Stimulated activated CD8-positive, alpha-beta memory T cell treated with anti-CD3 and anti-CD28 coated beads, Interleukin-7, amount 100 ng/mL, for 1 hour (primary cell): ENCODE measurements at regions not wholly inside any gene's neighbourhood (a gene's known extent, or its start where the extent isn't known, plus 50 kb on each side); places are given as distances from the start of the nearest gene placed in this dataset.
"Not testable (repeated sequence)": the region's sequence is repeated elsewhere in the genome, so short reads cannot be mapped to it uniquely, and the experiment has no call there.

Experiments
- DNase-seq, 2 donors: peaks; one replicate each; pipeline ENCODE4 v3.0.0-alpha.2; 2020; ENCODE audit warnings: low read depth in 2 of 2

DNA sequence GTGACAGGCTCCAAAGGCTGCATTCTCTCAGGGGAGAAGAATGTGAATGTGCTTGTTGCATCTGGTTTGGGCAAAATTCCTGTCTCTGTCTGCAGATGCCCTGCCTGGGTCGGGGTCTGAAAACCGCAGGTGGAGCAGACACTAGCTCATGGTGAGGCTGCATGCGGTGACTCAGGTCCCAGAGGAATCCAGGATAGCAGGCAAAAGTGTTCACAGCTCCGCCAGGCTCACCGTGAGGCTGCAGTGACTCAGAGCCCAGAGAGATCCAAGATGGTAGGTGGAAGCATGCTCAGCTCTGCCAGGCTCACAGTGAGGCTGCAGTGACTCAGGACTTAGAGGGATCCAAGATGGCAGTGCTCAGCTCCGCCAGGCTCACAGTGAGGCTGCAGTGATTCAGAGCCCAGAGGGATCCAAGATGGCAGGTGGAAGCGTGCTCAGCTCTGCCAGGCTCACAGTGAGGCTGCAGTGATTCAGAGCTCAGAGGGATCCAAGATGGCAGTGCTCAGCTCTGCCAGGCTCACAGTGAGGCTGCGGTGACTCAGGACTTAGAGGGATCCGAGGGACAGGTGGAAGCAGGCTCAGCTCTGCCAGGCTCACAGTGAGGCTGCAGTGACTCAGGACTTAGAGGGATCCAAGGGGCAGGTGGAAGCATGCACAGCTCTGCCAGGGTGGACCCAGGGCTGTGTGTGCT is 200.5 kb downstream of the ACKR3 start:
- no peak for DNase-seq

DNA sequence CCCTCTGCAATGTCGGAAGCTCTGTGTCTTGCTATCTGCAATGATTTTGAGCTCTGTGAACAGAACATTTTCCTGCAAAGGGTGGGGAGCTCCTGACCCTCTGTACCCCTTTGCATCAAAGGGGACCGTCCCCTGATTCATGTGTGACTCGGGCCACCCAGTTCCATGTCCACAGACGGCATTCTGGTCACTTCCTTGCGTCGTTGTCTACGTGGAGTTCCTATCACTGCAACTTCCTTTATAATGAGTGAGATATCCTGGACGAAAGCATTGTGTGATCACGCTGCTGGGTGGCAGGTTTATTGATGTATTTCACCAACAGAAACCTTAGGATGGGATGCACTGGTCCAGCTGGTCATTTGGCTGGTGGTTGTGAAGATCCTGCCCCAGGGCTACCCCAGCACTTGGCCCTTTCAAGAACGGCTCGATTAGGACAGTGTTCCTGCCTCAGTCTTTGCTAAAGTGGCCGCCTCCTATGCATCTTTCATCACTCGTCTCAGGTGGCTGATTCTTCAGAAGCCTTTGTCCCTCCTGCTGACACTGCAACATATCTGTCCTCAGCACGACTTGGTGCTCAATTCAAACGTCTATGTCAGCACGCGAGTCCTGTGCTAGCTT is 202.7 kb downstream of the ACKR3 start:
- no peak for DNase-seq

DNA sequence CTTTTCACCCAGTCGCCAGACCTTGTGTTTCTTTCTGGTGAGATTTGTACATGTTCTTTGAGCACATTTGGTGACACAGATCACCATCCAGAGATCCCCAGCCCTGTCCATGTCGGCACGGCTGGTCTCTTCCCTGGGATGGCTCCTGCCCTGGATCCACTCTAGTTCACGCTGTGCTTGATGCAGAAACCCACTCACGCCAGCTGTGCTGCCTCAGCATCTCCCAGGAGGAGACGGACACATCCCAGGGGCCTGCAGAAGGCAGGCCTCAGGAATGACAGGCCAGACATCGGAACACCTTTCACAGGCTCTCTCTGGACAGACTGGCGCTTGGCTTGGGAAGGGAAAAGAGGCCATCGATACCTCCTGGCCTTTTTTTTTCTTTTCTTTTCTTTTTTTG is 203.6 kb downstream of the ACKR3 start:
- DNase-seq = no peak

DNA sequence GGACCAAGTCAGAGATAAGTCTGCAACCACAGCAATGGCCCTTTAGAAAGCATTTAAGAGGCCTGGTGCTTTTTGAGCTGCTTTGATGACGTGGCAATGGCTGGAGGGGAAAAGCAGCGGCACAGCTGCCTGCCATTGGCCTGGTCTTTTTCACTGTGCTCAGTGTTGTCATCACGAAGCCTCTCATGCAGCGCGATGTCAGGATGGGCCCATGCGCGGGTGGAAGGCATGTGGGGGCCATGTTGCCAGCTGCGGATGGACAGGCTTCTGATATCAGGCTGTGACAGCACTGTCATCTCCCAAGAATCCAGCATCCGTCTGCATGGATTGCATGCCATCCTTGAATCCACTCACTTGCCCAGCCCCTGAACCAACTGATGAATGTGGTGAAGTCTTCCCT is 204.5 kb downstream of the ACKR3 start:
- DNase-seq = no peak

DNA sequence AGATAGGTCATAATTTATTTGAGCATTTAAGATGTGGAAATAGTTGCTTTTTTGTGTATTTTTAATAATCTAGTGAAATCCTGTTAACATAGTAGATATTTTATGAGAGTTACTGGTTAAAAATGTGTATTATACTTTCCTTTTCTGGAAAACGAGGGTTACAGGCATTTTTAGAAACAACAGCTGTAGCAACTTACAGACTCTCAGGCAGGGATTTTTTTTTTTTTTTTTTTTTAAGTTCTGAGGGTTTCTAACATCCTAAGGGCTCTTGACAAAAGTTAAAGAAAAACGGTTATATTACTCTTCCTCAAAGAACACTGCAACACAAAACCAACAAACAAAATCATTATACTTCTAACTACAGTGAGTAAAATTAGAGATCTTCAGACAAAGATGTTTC is 205.9 kb downstream of the ACKR3 start:
- DNase-seq = no peak

DNA sequence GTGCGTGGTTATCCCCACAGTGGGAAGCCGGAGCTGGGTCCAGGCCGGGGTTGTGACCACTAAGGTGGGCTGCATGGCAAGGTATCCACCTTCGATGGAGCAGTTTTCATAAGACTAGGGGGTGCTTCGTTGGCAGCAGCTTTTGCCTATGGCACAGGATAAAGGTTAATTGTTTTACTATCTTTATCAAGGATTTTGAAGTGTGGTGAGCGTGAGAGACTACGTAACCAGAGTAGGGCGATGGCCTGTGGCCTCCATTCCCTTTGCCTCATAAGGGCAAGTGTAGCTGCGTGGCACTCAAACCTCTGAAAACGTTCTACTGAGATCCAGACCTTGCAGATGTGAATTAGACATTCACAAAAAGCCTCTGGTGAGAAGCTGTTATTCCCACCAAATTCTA is 206.6 kb downstream of the ACKR3 start:
- DNase-seq = no peak

DNA sequence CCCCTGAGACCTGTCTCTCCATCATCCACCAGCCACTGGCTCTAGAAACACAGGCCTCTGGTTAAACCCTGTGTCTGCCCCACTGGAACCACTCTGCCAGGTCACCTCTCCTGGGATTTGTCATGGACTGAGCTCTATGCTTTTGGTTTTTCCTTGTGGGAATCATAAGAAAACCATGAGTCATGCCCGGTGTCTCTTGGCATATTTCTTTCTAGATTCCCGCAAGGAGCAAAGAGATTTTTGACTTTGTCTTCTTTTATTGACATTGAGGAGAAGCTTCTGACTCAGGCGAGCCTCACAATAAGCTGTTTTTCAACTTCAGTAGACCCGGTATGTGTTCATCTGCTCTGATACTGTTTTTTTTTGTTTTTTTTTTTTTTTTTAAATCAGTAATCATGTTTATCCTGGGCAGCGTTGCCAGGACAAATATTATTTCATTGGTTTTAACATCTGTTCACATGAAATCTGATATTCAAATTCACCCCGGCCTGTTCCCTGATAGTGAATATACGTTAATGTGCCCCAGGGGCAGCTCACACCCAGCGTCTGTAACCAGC is 207.1 kb downstream of the ACKR3 start:
- no peak for DNase-seq

DNA sequence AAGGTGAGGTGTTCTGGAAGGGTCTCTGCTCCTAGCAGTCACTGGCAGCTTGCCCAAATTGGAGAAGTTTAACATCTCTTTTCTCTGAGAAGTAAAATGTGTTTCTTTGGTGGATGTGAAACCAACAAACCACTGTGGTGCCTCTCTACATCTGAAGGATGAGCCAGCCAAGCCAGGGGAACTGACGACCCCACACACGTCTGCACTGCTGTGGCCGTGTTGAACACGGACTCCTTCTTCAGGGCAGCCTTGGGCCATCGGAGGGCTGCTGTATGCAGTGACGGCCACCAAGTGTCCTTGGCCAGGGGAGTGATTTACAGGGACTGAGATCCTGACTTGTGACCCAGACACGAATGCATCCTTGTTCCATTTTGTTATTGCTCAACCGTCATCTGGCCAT is 207.8 kb downstream of the ACKR3 start:
- no peak for DNase-seq

DNA sequence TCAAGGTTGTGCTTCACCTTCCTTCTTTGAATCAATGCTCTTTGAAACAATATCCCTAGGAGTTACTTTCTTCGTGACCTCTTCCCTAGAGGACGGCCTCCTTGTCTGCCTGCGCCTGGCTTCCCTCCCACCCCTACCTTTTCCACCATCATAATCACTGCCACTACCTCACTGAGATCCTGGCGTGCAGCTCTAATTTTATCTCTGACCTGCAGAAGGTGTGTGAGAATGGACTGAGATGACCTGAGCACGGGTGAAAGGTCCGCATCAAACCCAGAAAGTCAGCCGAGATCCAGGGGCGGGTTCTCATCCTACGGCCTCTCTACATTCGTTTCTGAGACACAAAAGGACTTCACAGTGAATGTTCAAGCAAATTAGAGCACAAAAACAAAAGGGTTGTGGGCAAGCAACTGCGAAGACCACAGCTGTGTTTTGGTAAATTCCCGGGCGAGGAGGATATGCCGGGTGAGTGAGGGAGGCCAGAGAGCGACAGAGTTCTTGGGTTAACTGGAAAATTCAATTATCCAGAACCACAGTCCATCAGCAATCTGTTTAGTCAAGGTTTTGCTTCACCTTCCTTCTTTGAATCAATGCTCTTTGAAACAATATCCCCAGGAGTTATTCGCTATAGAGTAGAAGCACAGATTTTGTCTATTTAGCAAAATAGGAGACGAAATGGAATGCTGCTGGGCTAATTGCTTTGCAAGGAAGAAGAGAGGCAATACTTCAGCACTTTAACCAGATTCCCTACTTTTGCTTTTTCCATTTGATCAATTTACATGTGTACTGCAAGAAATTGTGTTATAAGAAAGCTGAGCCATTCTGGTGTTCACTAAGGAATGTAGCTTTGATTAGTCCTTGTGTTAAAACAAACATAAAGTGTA is 212.6 kb downstream of the ACKR3 start:
- no peak for DNase-seq

DNA sequence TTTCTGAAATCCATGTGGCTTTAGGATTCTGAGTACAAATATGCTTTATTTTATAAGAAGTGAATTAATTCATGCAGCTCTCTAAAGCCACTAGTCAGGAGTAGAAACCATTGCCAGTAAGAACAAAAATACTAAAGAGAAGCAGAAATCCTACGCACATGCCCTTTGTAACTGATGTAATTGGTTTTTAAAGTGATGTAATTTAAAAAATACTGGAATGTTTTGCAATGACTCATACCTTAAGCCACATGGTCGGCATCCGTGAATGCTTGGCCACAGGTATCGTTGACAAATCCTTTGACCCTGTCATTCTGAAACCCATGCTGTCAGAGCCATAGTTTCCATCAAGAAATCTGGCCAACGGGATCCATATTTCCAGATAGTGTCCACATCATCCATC is 213.3 kb downstream of the ACKR3 start:
- no peak for DNase-seq

DNA sequence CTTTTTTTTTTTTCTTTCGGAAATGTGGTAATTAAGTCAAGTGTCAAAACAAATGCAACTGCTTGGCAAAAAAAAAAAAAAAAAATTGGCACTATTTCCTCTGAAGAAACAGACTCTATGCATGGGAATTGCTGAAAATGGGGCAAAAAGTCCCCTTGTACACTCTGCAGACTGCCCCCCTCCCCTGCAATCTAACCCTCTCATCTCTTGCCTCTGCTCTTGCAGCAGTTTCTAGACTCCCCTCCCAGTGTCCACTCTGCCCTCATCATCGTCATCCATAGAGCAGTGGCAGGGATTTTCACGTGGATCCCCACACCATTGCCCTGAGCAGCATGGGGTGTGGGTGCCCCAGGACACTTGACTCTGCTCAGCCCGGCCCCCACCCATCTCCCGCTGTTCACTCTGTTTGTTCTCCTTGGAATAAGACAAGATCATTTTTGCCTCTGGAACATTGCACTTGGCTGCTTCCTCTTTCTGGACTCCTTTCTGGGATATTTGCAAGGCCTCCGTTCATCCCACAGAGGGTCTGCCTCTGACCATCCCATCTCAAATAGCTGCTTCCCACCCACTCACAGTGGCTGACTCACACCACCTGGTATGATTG is 213.9 kb downstream of the ACKR3 start:
- DNase-seq = no peak

DNA sequence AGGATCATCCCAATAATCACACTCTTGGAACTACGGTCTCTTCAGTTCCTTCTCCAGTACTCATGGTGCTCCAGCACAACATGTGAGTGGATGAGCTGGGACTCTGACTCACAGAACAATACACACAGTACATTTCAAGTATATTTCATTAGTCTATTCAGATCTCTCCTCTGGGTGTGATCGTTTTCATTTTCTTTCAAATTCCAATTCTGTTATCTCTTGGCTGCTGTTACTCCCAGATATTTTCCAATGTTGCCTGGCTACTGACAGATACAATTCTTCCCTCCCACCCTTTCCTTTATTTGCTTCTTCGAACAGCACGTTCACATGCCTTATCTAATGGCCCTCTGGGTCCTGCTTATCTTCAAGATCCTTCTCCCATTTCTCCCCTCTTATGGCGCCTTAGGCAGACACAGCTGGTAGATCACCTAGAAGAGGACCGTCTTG is 216.0 kb downstream of the ACKR3 start:
- DNase-seq = no peak

DNA sequence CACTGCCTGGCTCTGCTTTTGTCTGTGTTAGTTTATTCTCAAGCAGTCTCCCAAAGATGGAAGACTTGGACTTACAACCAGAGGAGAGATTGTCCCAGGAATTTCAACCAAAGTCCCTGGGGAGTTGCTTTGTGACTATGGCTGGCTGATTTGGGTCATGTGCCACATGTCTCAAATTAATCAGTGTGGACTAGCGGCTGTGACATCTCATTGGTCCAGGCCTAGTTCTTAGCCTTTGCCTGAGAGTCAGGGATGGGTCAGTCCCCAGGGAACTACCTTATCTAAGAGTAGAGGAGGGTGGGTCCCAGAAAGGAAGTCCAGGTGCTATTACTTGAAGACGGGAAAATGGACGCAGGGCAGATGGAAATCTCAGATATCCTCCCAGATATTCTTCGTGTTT is 217.1 kb downstream of the ACKR3 start:
- DNase-seq = no peak

DNA sequence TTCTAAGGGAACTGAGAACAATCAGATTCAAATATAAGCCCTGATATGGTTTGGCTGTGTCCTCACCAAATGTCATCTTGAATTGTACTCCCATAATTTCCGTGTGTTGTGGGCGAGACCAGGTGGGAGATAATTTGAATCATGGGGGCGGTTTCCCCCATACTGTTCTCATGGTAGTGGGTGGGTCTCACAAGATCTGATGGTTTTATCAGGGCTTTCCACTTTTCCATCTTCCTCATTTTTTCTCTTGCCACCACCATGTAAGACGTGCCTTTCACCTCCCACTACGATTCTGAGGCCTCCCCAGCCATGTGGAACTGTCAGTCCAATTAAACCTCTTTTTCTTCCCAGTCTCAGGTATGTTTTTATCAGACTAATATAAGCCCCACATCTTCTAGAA is 217.8 kb downstream of the ACKR3 start:
- DNase-seq = not testable (repeated sequence)

DNA sequence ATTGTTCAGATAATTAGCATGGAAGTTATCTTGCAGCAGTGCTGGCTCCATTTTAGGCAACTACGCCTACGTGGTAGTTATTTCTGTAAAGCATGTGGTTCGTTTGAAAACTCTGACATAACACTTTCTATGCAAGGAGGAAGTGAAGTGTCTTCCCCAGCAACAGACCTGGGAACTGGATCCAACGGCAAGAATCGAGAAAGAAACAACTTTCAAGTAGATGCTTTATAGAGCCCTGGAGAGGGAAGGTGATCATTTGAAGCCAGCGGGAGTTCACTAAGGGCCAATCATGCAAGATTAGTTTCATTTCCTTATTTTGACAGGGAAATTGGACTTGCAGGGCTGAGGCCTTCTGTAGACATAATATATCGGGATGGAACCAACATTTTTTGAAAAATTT is 218.3 kb downstream of the ACKR3 start:
- no peak for DNase-seq

DNA sequence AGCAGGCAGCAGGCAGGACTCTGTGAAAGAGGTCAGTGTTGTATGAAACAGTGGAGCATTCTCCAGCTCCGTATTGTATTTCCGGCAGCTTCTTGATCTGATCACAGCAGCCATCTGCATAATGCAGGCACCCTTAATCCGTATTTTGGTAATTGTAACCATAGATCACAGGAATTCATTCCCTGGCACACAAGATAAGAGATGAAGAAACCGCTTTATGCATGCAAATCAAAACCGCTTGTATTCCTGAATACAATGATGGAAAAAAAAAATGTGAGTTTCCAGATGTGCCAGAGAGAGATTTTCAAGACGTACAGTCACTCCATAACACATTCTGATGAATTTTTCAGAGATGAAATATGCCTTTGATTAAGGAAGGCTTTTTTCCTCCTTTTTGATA is 221.3 kb downstream of the ACKR3 start:
- no peak for DNase-seq

DNA sequence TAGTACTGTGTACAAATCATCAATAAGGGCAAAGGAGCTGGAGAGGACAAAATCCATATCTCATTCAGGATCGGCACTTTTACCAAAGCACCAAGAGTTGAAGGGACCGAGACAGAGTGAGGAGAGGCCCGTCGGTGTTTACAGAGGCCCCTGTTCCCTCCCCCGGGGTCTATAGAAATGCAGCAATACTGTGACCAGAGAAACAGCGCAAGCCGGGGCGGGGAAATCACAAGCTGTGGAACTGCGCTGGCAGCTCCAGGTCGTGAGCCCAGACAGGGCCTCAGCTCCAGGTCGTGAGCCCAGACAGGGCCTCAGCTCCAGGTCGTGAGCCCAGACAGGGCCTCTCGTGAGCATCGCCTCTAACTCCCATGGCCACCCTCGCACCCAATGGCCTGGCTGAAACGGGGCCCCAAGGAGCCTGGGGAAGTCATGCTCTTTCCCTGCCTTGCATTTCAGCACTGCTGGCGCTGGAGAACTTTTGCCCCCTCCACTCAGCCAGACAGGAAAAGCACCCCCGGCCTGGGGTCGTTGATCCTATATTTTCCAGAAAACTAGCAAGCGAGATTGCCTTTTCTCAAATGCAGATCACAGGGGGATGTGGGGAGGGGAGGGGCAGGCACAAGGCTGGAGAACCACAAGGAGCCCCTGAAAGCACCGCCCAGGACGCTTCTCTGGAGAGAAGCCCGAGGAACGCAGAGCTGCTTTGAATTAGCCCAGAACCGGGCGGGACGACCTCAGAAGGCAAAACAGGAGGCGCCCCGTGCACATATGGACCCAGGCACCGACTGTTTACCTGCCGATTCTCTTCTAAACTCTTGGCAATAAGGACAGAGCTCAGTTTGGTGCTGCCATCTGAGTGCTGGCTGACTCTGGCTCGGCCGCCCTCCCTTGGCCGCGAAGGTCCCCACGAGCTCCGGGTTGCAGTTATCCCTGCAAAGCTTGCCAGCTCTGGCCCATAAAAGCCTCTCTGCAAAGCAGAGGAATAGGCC is 223.7 kb downstream of the ACKR3 start:
- DNase-seq = no peak

DNA sequence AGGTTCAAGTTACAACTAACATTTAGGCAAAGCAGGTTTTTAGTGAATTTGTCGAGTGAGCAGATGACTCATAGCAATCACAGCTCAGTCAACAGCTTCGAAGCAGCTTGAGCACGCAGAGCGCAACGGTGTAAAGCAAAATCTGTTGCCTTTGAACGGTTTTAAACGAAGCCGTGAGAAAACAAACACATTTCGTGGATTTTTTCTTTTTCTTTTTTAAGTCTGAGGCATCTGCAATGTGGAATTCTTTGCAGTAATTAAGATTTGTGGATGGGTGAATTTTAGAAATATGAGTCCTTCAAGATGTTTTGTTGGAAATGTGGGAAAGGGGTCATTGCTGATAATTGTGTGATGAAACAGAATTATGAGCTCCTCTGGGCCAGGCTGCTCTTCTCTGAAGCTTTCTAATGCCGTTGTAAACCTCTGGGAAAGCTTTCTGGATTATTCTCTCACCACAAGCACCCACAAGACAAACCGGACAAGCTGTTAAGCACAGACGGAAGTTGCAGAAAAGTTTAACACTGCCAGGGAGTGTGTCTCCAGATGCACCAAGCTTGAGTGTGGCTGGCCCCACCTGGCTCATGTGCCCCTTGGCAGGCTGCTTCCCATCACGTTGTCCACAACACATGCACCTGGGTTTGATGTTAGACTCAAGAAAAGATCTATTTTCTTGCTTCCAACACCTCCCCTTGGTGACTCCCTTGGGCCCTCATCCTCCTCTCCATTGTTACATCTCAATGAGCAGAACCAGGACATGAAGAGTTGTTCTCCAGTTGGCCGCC is 224.7 kb downstream of the ACKR3 start:
- no peak for DNase-seq

DNA sequence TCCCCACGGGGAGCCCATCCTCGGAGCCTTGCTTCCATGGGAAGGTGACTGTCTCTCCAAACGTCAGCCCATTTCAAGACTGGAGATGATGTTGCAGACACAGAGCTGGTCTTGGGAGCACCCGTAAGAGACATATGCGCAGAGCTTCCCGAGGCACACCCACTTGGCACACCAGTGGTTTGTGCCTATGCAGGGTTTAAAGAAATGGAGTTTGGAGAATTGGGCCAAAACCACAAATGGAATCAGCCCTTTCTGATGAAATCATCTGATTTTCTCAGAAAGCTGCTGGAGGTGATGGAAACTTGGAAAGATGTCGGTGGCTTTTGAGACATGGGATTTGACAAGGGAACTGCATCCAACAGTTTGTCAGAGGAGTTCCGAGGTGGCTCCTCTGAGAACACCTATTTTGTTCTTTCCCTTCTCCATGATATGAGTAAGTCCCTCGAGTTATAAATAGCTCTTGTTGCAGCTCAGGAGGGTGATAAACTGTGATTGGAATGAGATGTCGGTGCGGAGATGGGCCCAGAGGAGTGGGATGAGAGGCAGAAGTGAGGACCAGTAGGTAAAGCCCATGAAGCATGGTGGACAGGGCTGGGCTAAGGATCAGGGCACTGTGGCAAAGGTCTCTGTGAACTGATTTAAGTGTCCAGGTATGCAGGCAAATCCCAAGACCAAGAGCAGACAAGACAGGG is 225.7 kb downstream of the ACKR3 start:
- DNase-seq = no peak

DNA sequence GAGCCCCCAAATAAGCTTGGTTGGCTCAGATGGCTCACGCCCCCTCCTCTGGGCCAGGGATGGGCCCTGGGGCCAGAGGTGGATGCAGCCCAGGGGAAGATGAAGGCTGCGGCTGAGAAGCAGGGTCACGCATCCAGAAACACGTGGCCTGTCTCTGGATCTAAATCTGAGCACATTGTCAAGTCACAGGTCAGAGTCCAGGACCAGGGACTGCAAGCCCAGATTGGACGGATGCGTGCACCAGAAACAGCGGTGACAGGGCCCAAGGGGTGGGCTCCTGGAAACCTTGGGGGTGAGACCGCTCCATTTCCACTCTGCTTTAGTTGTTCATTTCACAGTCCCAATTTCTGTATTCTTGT is 226.2 kb downstream of the ACKR3 start:
- no peak for DNase-seq
